H1 (cell line): ENCODE measurements at regions not wholly inside any gene's neighbourhood (a gene's known extent, or its start where the extent isn't known, plus 50 kb on each side); places are given as distances from the start of the nearest gene placed in this dataset.
A peak's percentile ranks its signal among the peaks of the same experiment; 100 is the strongest.

Experiments
- CTCF ChIA-PET: fragments of 300-600 bp; sonication (Branson Sonifier 250); formaldehyde crosslinking; loops from one replicate; lab custom pipeline; 2021; ENCODE audit not compliant: partially characterized antibody; lab: Charles Lee
- POLR2A ChIA-PET: fragments of 300-600 bp; sonication (Branson Sonifier 250); formaldehyde crosslinking; loops from one replicate; lab custom pipeline; 2021; ENCODE audit warnings: inconsistent platforms; ENCODE audit not compliant: partially characterized antibody; lab: Charles Lee
- DNase-seq, 2 experiments: peaks; one replicate each; pipeline versions ENCODE4 v3.0.0 to v3.0.0-alpha.2; 2010 to 2022; ENCODE audit warnings: low spot score in 2 of 2, low read depth in 1 of 2, mixed read lengths in 1 of 2
- FAIRE-seq: peaks from 2 replicates; lab custom pipeline; 2011; peaks lifted over from hg19 to GRCh38; lab: Jason Lieb, UNC
- H2AFZ ChIP-seq: 2 replicates; pipeline ENCODE4 v1.8.1; 2012; ENCODE audit warnings: low read length, inconsistent platforms
- H2AK5ac ChIP-seq: 2 replicates; pipeline ENCODE4 v1.6.1; 2013; ENCODE audit warnings: low read depth, low read length
- H2BK120ac ChIP-seq: replicated peaks from 2 replicates; pipeline ENCODE3; 2013; ENCODE audit warnings: low read depth, low read length, inconsistent platforms
- H2BK12ac ChIP-seq: 2 replicates; pipeline ENCODE4 v1.6.1; 2013; ENCODE audit warnings: low read depth, low read length
- H2BK15ac ChIP-seq: 2 replicates; pipeline ENCODE4 v1.6.1; 2013; ENCODE audit warnings: low read length
- H2BK20ac ChIP-seq: 2 replicates; pipeline ENCODE4 v1.6.1; 2013; ENCODE audit warnings: low read length
- H2BK5ac ChIP-seq: 2 replicates; pipeline ENCODE4 v1.6.1; 2013; ENCODE audit warnings: low read depth, low read length
- H3K14ac ChIP-seq: 2 replicates; pipeline ENCODE4 v1.6.1; 2013; ENCODE audit warnings: inconsistent platforms; ENCODE audit not compliant: insufficient read length
- H3K18ac ChIP-seq: 2 replicates; pipeline ENCODE4 v1.6.1; 2013; ENCODE audit warnings: low read length; ENCODE audit errors: extremely low read depth
- H3K23ac ChIP-seq: 2 replicates; pipeline ENCODE4 v1.6.1; 2013; ENCODE audit warnings: inconsistent platforms; ENCODE audit not compliant: insufficient read length
- H3K23me2 ChIP-seq: 2 replicates; pipeline ENCODE4 v1.6.1; 2013; ENCODE audit warnings: low read depth, low read length
- H3K27ac ChIP-seq: 2 replicates; pipeline ENCODE4 v1.6.1; 2011; ENCODE audit warnings: low read depth, low read length, inconsistent platforms
- H3K27me3 ChIP-seq, 4 experiments: replicated peaks in 1 of 4; 1 replicate in 1 of 4; 2 replicates in 3 of 4; pipeline versions ENCODE4 v1.6.1 to v1.8.1; 2011 to 2013; ENCODE audit warnings: low read length in 3 of 4, mild to moderate bottlenecking in 3 of 4, inconsistent platforms in 2 of 4, mixed read lengths in 2 of 4, moderate library complexity in 1 of 4; ENCODE audit not compliant: control insufficient read depth in 3 of 4, insufficient read depth in 3 of 4; ENCODE audit errors: extremely low read depth in 1 of 4
- H3K36me3 ChIP-seq, 4 experiments: 2 replicates each; pipeline versions ENCODE4 v1.6.1 to v1.8.1; 2011 to 2013; ENCODE audit warnings: mild to moderate bottlenecking in 4 of 4, low read length in 3 of 4, moderate library complexity in 2 of 4, control low read depth in 1 of 4, inconsistent platforms in 1 of 4; ENCODE audit not compliant: insufficient read depth in 4 of 4, control insufficient read depth in 2 of 4
- H3K4ac ChIP-seq: replicated peaks from 2 replicates; pipeline ENCODE3; 2013; ENCODE audit warnings: low read length, low read depth, mixed read lengths, inconsistent platforms; ENCODE audit not compliant: insufficient read length
- H3K4me1 ChIP-seq, 4 experiments: replicated peaks in 1 of 4; 1 replicate in 1 of 4; 2 replicates in 3 of 4; pipeline versions ENCODE4 v1.6.1 to v1.8.1; 2011 to 2013; ENCODE audit warnings: low read length in 3 of 4, inconsistent platforms in 2 of 4, mixed read lengths in 1 of 4; ENCODE audit not compliant: insufficient read depth in 4 of 4, control insufficient read depth in 3 of 4
- H3K4me2 ChIP-seq, 2 experiments: 2 replicates each; pipeline versions ENCODE4 v1.6.1 to v1.8.1; 2011 to 2013; ENCODE audit warnings: low read depth in 2 of 2, low read length in 2 of 2, control low read depth in 1 of 2, inconsistent platforms in 1 of 2, mild to moderate bottlenecking in 1 of 2; ENCODE audit not compliant: insufficient read depth in 1 of 2
- H3K4me3 ChIP-seq, 4 experiments: fragments of 200-600, 300-600 bp in 1 of 4; sonication (generic), shearing (Covaris generic), sonication (Bioruptor Twin) in 1 of 4; 2 replicates each; pipeline versions ENCODE4 v1.5.1 to v1.8.1; 2011 to 2016; ENCODE audit warnings: low read length in 4 of 4, low read depth in 3 of 4, control low read depth in 2 of 4, inconsistent platforms in 2 of 4, mild to moderate bottlenecking in 2 of 4, mixed read lengths in 1 of 4, moderate library complexity in 1 of 4; ENCODE audit not compliant: insufficient read depth in 2 of 4; ENCODE audit errors: extremely low read depth in 1 of 4
- H3K56ac ChIP-seq: replicated peaks from 2 replicates; pipeline ENCODE3; 2013; ENCODE audit warnings: low read depth, mild to moderate bottlenecking, mixed read lengths, low read length, inconsistent platforms; ENCODE audit not compliant: insufficient read length
- H3K79me1 ChIP-seq: 2 replicates; pipeline ENCODE4 v1.6.1; 2013; ENCODE audit warnings: low read depth, low read length, control low read depth
- H3K79me2 ChIP-seq, 2 experiments: 2 replicates each; pipeline versions ENCODE4 v1.6.1 to v1.8.1; 2012 to 2013; ENCODE audit warnings: low read length in 2 of 2, mild to moderate bottlenecking in 2 of 2, inconsistent platforms in 1 of 2; ENCODE audit not compliant: insufficient read depth in 2 of 2, control insufficient read depth in 1 of 2
- H3K9ac ChIP-seq, 4 experiments: replicated peaks in 1 of 4; 1 replicate in 1 of 4; 2 replicates in 3 of 4; pipeline versions ENCODE4 v1.6.1 to v1.8.1; 2011 to 2013; ENCODE audit warnings: low read depth in 3 of 4, low read length in 3 of 4, control low read depth in 2 of 4, mild to moderate bottlenecking in 2 of 4, moderate library complexity in 2 of 4, inconsistent platforms in 1 of 4; ENCODE audit errors: extremely low read depth in 1 of 4
- H3K9me3 ChIP-seq, 2 experiments: 2 replicates each; pipeline versions ENCODE4 v1.6.1 to v1.8.1; 2012 to 2013; ENCODE audit warnings: mild to moderate bottlenecking in 2 of 2, moderate library complexity in 2 of 2, control low read depth in 1 of 2, inconsistent platforms in 1 of 2, low read depth in 1 of 2, low read length in 1 of 2, mixed read lengths in 1 of 2; ENCODE audit not compliant: insufficient read depth in 2 of 2
- H4K20me1 ChIP-seq, 2 experiments: replicated peaks in 1 of 2; 2 replicates each; pipeline versions ENCODE3 to v1.8.1; 2011 to 2013; ENCODE audit warnings: inconsistent platforms in 2 of 2, low read length in 2 of 2, mild to moderate bottlenecking in 1 of 2; ENCODE audit not compliant: insufficient read depth in 2 of 2, control insufficient read depth in 1 of 2
- H4K5ac ChIP-seq: 2 replicates; pipeline ENCODE4 v1.6.1; 2013; ENCODE audit warnings: low read length, low read depth, mixed read lengths, inconsistent platforms; ENCODE audit not compliant: insufficient read length
- H4K8ac ChIP-seq: 2 replicates; pipeline ENCODE4 v1.8.0; 2013; ENCODE audit warnings: mild to moderate bottlenecking, moderate library complexity, low read length, inconsistent platforms; ENCODE audit not compliant: insufficient read depth; ENCODE audit errors: extremely low read depth
- H4K91ac ChIP-seq: replicated peaks from 2 replicates; pipeline ENCODE3; 2013; ENCODE audit warnings: low read length, mixed read lengths, inconsistent platforms; ENCODE audit not compliant: insufficient read length
- CTCF ChIP-seq, 3 experiments: IDR thresholded peaks; 1 replicate in 2 of 3; 2 replicates in 1 of 3; pipeline versions ENCODE4 v1.5.1 to v1.6.1; 2011; ENCODE audit warnings: low read length in 3 of 3, mild to moderate bottlenecking in 3 of 3, inconsistent platforms in 2 of 3, low read depth in 1 of 3, moderate library complexity in 1 of 3; ENCODE audit not compliant: insufficient read depth in 1 of 3; ENCODE audit errors: control extremely low read depth in 1 of 3
- E2F6 ChIP-seq: IDR thresholded peaks from 2 replicates; pipeline ENCODE4 v1.6.1; 2012; ENCODE audit warnings: inconsistent platforms
- MAFK ChIP-seq: IDR thresholded peaks from 2 replicates; pipeline ENCODE4 v1.6.1; 2012; ENCODE audit warnings: low read depth, mild to moderate bottlenecking, improper control_type of control experiment, low read length
- RAD21 ChIP-seq, 2 experiments: IDR thresholded peaks in 1 of 2; conservative IDR thresholded peaks in 1 of 2; 2 replicates each; pipeline ENCODE4 v1.6.1; 2011; ENCODE audit warnings: low read depth in 2 of 2, low read length in 2 of 2, improper control_type of control experiment in 1 of 2, inconsistent platforms in 1 of 2, mild to moderate bottlenecking in 1 of 2, moderate library complexity in 1 of 2
- WGBS, 2 experiments: shearing (Covaris generic) in 1 of 2; methylation state at CpG; one replicate each; pipeline versions ENCODE4 v1.1.6 to v1.1.7; 2013 to 2015; ENCODE audit warnings: low lambda C conversion rate in 2 of 2, mixed read lengths in 2 of 2, inconsistent platforms in 1 of 2, low coverage in 1 of 2, missing lambda C conversion rate in 1 of 2; ENCODE audit not compliant: insufficient replicate concordance in 2 of 2, insufficient coverage in 1 of 2, insufficient read length in 1 of 2; ENCODE audit errors: extremely low coverage in 1 of 2, missing lambda C conversion rate in 1 of 2; 5-methylcytosine and 5-hydroxymethylcytosine counted together

- no peak overlapping the region for H4K8ac ChIP-seq
- H2BK120ac ChIP-seq = no peak overlapping the region
- DNase-seq = no peak
- H3K23me2 ChIP-seq = no peaks in the 10 kb centered on the region
- no peak overlapping the region for H3K4ac ChIP-seq
- H3K9ac ChIP-seq = no peak overlapping the region
- H2BK20ac ChIP-seq = no peak overlapping the region
- H2BK5ac ChIP-seq = no peak overlapping the region
- H3K36me3 ChIP-seq = no peaks in the 10 kb centered on the region
- H4K20me1 ChIP-seq = no peaks in the 10 kb centered on the region
- TF ChIP-seq RAD21 (IDR thresholded peaks at IDR 0.05 in 1 of 2, conservative IDR thresholded peaks at IDR 0.05 in 1 of 2; ENCODE audit: low read depth in 2 of 2, low read length in 2 of 2) (peak; percentile 37 to 53), MAFK (no peak), E2F6 (no peak), CTCF (IDR thresholded peaks at IDR 0.05; ENCODE audit: control extremely low read depth in 1 of 3, insufficient read depth in 1 of 3, low read depth in 1 of 3, low read length in 3 of 3) (peak in 2 of 3 experiments; percentile 27 to 54; a peak in 2 of 4 replicates)
- H4K91ac ChIP-seq = no peak overlapping the region
- FAIRE-seq = peak; percentile 76
- no peak overlapping the region for H2BK12ac ChIP-seq
- no peaks in the 10 kb centered on the region for H3K9me3 ChIP-seq
- H3K79me2 ChIP-seq = no peaks in the 10 kb centered on the region
- H2AK5ac ChIP-seq = no peak overlapping the region
- no peak overlapping the region for H3K18ac ChIP-seq
- no peak overlapping the region for H2AFZ ChIP-seq
- H2BK15ac ChIP-seq = no peak overlapping the region
- H3K27ac ChIP-seq = no peak overlapping the region
- H3K27me3 ChIP-seq = no peaks in the 10 kb centered on the region
- no peak overlapping the region for H3K14ac ChIP-seq
- H3K4me1 ChIP-seq = peaks cover 0 to 3% (median under 1%) of the 10 kb centered on the region in 4 experiments; a peak in 3 of 7 replicates
- no peak overlapping the region for H3K56ac ChIP-seq
- no peaks in the 10 kb centered on the region for H3K79me1 ChIP-seq
- H4K5ac ChIP-seq = no peak overlapping the region
- POLR2A ChIA-PET = no interaction called here
- no peak overlapping the region for H3K4me2 ChIP-seq
- no peak overlapping the region for H3K23ac ChIP-seq
- H3K4me3 ChIP-seq = no peak overlapping the region
- CTCF ChIA-PET = interaction anchor here (0.6 to 4.0 kb wide), 22 partner anchors 9 to 712 kb away, joined by 3 to 26 read pairs (median 4); no protein-coding TSS in a partner anchor
- 52% methylated on average over 2 of the region's 2 CpGs; no CpG with 5 or more reads in 1 of the 2 experiments for WGBS, 2 experiments
Measured at GRCh38 chr12:78562368-78563205, 302.0 kb upstream of the SYT1 start.
